ENCODE measurements at regions not wholly inside any gene's neighbourhood (a gene's known extent, or its start where the extent isn't known, plus 50 kb on each side); places are given as distances from the start of the nearest gene placed in this dataset.

- TF ChIP-seq TAF1 (IDR thresholded peaks at IDR 0.05; ENCODE audit: low read depth) (no peak), EP300 (conservative IDR thresholded peaks at IDR 0.05; ENCODE audit: poor library complexity, severe bottlenecking) (no peak), SMC3 (conservative IDR thresholded peaks at IDR 0.05; ENCODE audit: poor library complexity) (no peak), POLR2AphosphoS5 (IDR thresholded peaks at IDR 0.05) (no peak), CTCF (IDR thresholded peaks at IDR 0.05; ENCODE audit: poor library complexity, severe bottlenecking) (no peak), MXI1 (conservative IDR thresholded peaks at IDR 0.05; ENCODE audit: poor library complexity, severe bottlenecking) (no peak), EZH2 (IDR thresholded peaks at IDR 0.05; ENCODE audit: borderline replicate concordance, insufficient read depth, low read length, poor library complexity, severe bottlenecking) (no peak), RAD21 (conservative IDR thresholded peaks at IDR 0.05) (no peak), REST (IDR thresholded peaks at IDR 0.05; ENCODE audit: borderline replicate concordance) (no peak)
- Histone ChIP-seq H3K27ac (ENCODE audit: low read length) (no peak overlapping the region), H3K36me3 (ENCODE audit: insufficient read depth, low read length) (no peaks in the 10 kb centered on the region), H3K9me2 (ENCODE audit: insufficient read depth, low read length) (no peaks in the 10 kb centered on the region), H3F3A (ENCODE audit: insufficient read depth, low read length, poor library complexity, severe bottlenecking) (no peaks in the 10 kb centered on the region), H3K9ac (ENCODE audit: low read length) (no peak overlapping the region), H3K4me2 (ENCODE audit: low read length) (no peak overlapping the region), H2AFZ (ENCODE audit: low read depth, low read length) (no peak overlapping the region), H3K9me3 (ENCODE audit: low read length) (no peaks in the 10 kb centered on the region), H3K4me3 (ENCODE audit: low read length) (no peak overlapping the region), H4K20me1 (ENCODE audit: insufficient read depth) (no peaks in the 10 kb centered on the region), H3K27me3 (ENCODE audit: insufficient read depth, low read depth, low read length) (no peaks in the 10 kb centered on the region), H3K79me2 (replicated peaks; ENCODE audit: insufficient read depth, low read length) (no peaks in the 10 kb centered on the region)
Observed at GRCh38 chr12:130110914-130111313, 51.4 kb upstream of the FZD10 start.

GRCh38 chr12:130111965-130112496, 50.2 kb upstream of the FZD10 start:
- no peak overlapping the region for H3K4me3 ChIP-seq (ENCODE audit: low read length)
- H3K27ac ChIP-seq (ENCODE audit: low read length) = no peak overlapping the region
- H3K9me3 ChIP-seq (ENCODE audit: low read length) = no peaks in the 10 kb centered on the region
- H3K9me2 ChIP-seq (ENCODE audit: insufficient read depth, low read length) = no peaks in the 10 kb centered on the region
- no peaks in the 10 kb centered on the region for H3K79me2 ChIP-seq (replicated peaks; ENCODE audit: insufficient read depth, low read length)
- H3K4me2 ChIP-seq (ENCODE audit: low read length) = no peak overlapping the region
- TF ChIP-seq RAD21 (conservative IDR thresholded peaks at IDR 0.05) (no peak), POLR2AphosphoS5 (IDR thresholded peaks at IDR 0.05) (no peak), CTCF (IDR thresholded peaks at IDR 0.05; ENCODE audit: poor library complexity, severe bottlenecking) (no peak), SMC3 (conservative IDR thresholded peaks at IDR 0.05; ENCODE audit: poor library complexity) (no peak), EP300 (conservative IDR thresholded peaks at IDR 0.05; ENCODE audit: poor library complexity, severe bottlenecking) (no peak), REST (IDR thresholded peaks at IDR 0.05; ENCODE audit: borderline replicate concordance) (no peak), TAF1 (IDR thresholded peaks at IDR 0.05; ENCODE audit: low read depth) (no peak), EZH2 (IDR thresholded peaks at IDR 0.05; ENCODE audit: borderline replicate concordance, insufficient read depth, low read length, poor library complexity, severe bottlenecking) (no peak), MXI1 (conservative IDR thresholded peaks at IDR 0.05; ENCODE audit: poor library complexity, severe bottlenecking) (no peak)
- no peaks in the 10 kb centered on the region for H4K20me1 ChIP-seq (ENCODE audit: insufficient read depth)
- no peak overlapping the region for H3K9ac ChIP-seq (ENCODE audit: low read length)
- no peaks in the 10 kb centered on the region for H3K36me3 ChIP-seq (ENCODE audit: insufficient read depth, low read length)
- H3F3A ChIP-seq (ENCODE audit: insufficient read depth, low read length, poor library complexity, severe bottlenecking) = no peaks in the 10 kb centered on the region
- H2AFZ ChIP-seq (ENCODE audit: low read depth, low read length) = no peak overlapping the region
- no peaks in the 10 kb centered on the region for H3K27me3 ChIP-seq (ENCODE audit: insufficient read depth, low read depth, low read length)

All from neural cell (in vitro differentiated cells).